Endothelial cell of umbilical vein (primary cell): ENCODE measurements at regions not wholly inside any gene's neighbourhood (a gene's known extent, or its start where the extent isn't known, plus 50 kb on each side); places are given as distances from the start of the nearest gene placed in this dataset.

ENCODE experiments used
- BruUV-seq: library from RNA; stranded (reverse); fragments of 400-500 nt; replicated peaks from 2 replicates; lab custom pipeline; 2021; lab: Mats Ljungman, UMichigan
- CTCF ChIA-PET: fragments of 300-600, 350-600 bp; sonication (Branson Sonifier 250); formaldehyde crosslinking; loops from one replicate; lab custom pipeline; 2021; ENCODE audit warnings: antibody characterized with exemption, inconsistent platforms; lab: Charles Lee
- POLR2A ChIA-PET: fragments of 300-600, 350-600 bp; sonication (Branson Sonifier 250); formaldehyde crosslinking; loops from one replicate; lab custom pipeline; 2021; ENCODE audit warnings: antibody characterized with exemption, inconsistent platforms; lab: Charles Lee
- DNase-seq: peaks from one replicate; pipeline ENCODE4 v3.0.0-alpha.2; 2011; ENCODE audit warnings: low read depth, low spot score
- FAIRE-seq: peaks from 2 replicates; lab custom pipeline; 2011; peaks lifted over from hg19 to GRCh38; lab: Jason Lieb, UNC
- H2AFZ ChIP-seq: 2 replicates; pipeline ENCODE4 v1.6.0; 2012; ENCODE audit warnings: low read depth, low read length, control low read depth, inconsistent platforms
- H3K27ac ChIP-seq: 2 replicates; pipeline ENCODE4 v1.5.1; 2011; ENCODE audit warnings: low read depth, mild to moderate bottlenecking, control low read depth, low read length, moderate library complexity; ENCODE audit not compliant: insufficient read depth
- H3K27me3 ChIP-seq, 2 experiments: 2 replicates each; pipeline versions ENCODE4 v1.6.0 to v1.6.1; 2011; ENCODE audit warnings: low read length in 2 of 2, mixed read lengths in 1 of 2; ENCODE audit not compliant: control insufficient read depth in 2 of 2, insufficient read depth in 2 of 2
- H3K36me3 ChIP-seq, 2 experiments: 2 replicates in 1 of 2; 3 replicates in 1 of 2; pipeline ENCODE4 v1.5.1; 2011; ENCODE audit warnings: low read length in 2 of 2, mild to moderate bottlenecking in 1 of 2, moderate library complexity in 1 of 2; ENCODE audit not compliant: control insufficient read depth in 2 of 2, insufficient read depth in 2 of 2; ENCODE audit errors: extremely low read depth in 1 of 2
- H3K4me1 ChIP-seq: 3 replicates; pipeline ENCODE4 v1.5.1; 2011; ENCODE audit warnings: mild to moderate bottlenecking, low read length; ENCODE audit not compliant: control insufficient read depth, insufficient read depth; ENCODE audit errors: extremely low read depth
- H3K4me2 ChIP-seq: 2 replicates; pipeline ENCODE4 v1.6.1; 2011; ENCODE audit warnings: low read length, control low read depth, mixed read lengths; ENCODE audit not compliant: insufficient read depth
- H3K4me3 ChIP-seq, 3 experiments: fragments of 200-600 bp in 1 of 3; sonication (generic), shearing (Covaris generic) in 1 of 3; replicated peaks in 1 of 3; 2 replicates each; pipeline ENCODE4 v1.5.1; 2011 to 2016; ENCODE audit warnings: control low read depth in 3 of 3, low read length in 3 of 3, mild to moderate bottlenecking in 2 of 3, inconsistent platforms in 1 of 3, low read depth in 1 of 3, moderate library complexity in 1 of 3; ENCODE audit not compliant: insufficient read depth in 1 of 3
- H3K79me2 ChIP-seq: 2 replicates; pipeline ENCODE4 v1.6.0; 2012; ENCODE audit warnings: low read length, inconsistent platforms; ENCODE audit not compliant: control insufficient read depth, insufficient read depth
- H3K9ac ChIP-seq: replicated peaks from 2 replicates; pipeline ENCODE3; 2011; ENCODE audit warnings: low read length, control low read depth; ENCODE audit not compliant: insufficient read depth; ENCODE audit errors: extremely low read depth
- H3K9me1 ChIP-seq: replicated peaks from 3 replicates; pipeline ENCODE4 v1.6.0; 2011; ENCODE audit warnings: mild to moderate bottlenecking, low read length; ENCODE audit not compliant: control insufficient read depth, insufficient read depth; ENCODE audit errors: extremely low read depth
- H3K9me3 ChIP-seq: replicated peaks from 2 replicates; pipeline ENCODE4 v1.5.1; 2012; ENCODE audit warnings: low read length, inconsistent platforms; ENCODE audit not compliant: control insufficient read depth, insufficient read depth
- H4K20me1 ChIP-seq: replicated peaks from 2 replicates; pipeline ENCODE3; 2011; ENCODE audit warnings: mild to moderate bottlenecking, low read length; ENCODE audit not compliant: control insufficient read depth, insufficient read depth; ENCODE audit errors: extremely low read depth
- CTCF ChIP-seq, 2 donors: IDR thresholded peaks; 1 replicate in 1 of 2; 2 replicates in 1 of 2; pipeline ENCODE4 v1.5.1; 2011; ENCODE audit warnings: low read length in 2 of 2, mild to moderate bottlenecking in 2 of 2, moderate library complexity in 2 of 2, control low read depth in 1 of 2, inconsistent platforms in 1 of 2, low read depth in 1 of 2; ENCODE audit not compliant: insufficient read depth in 1 of 2; ENCODE audit errors: extremely low read depth in 1 of 2
- EZH2 ChIP-seq: IDR thresholded peaks from 2 replicates; pipeline ENCODE4 v1.6.1; 2012; ENCODE audit warnings: borderline replicate concordance, low read depth, mild to moderate bottlenecking, moderate library complexity, low read length, inconsistent platforms; ENCODE audit not compliant: severe bottlenecking
- FOS ChIP-seq: IDR thresholded peaks from 2 replicates; pipeline ENCODE4 v1.6.1; 2011; ENCODE audit warnings: mild to moderate bottlenecking, low read length, moderate library complexity, borderline replicate concordance; ENCODE audit not compliant: insufficient read depth
- GATA2 ChIP-seq: IDR thresholded peaks from 2 replicates; pipeline ENCODE4 v1.7.0; 2011; ENCODE audit warnings: low read depth, mild to moderate bottlenecking, moderate library complexity, mixed read lengths, low read length; ENCODE audit not compliant: insufficient read length, insufficient read depth
- JUN ChIP-seq: IDR thresholded peaks from 2 replicates; pipeline ENCODE4 v1.6.1; 2011; ENCODE audit warnings: borderline replicate concordance, low read depth; ENCODE audit not compliant: insufficient read length, insufficient read depth
- MAX ChIP-seq: IDR thresholded peaks from 2 replicates; pipeline ENCODE4 v1.6.1; 2011; ENCODE audit not compliant: insufficient read depth, insufficient read length
- MYC ChIP-seq: IDR thresholded peaks from one replicate; pipeline ENCODE4 v1.6.1; 2011; ENCODE audit warnings: mild to moderate bottlenecking, low read depth, low read length
- POLR2A ChIP-seq: IDR thresholded peaks from 2 replicates; pipeline ENCODE4 v1.6.1; 2012; ENCODE audit warnings: low read depth, mild to moderate bottlenecking, control low read depth, low read length
- POLR2AphosphoS5 ChIP-seq: IDR thresholded peaks from 2 replicates; pipeline ENCODE4 v1.6.1; 2012; ENCODE audit warnings: low read depth, mild to moderate bottlenecking, control low read depth, low read length, moderate library complexity; ENCODE audit not compliant: insufficient read depth
- dilution Hi-C: fragments of 300-500 bp; cut with MboI; formaldehyde crosslinking; loops from one replicate; pipeline ENCODE4 v1.15.0; 2019; ENCODE audit warnings: low sequenced_read_pairs; ENCODE audit not compliant: extremely low pct_ligation_motif_present
- intact Hi-C: fragments of 100-400 bp; cut with micrococcal nuclease; formaldehyde crosslinking; loops from one replicate; pipeline ENCODE4 v1.10.0; 2022

- no TSS peak for BruUV-seq
- Histone ChIP-seq H4K20me1 (no peaks in the 10 kb centered on the region), H3K27me3 (no peaks in the 10 kb centered on the region), H3K9ac (no peak overlapping the region), H3K4me2 (no peak overlapping the region), H3K36me3 (no peaks in the 10 kb centered on the region), H3K9me1 (no peaks in the 10 kb centered on the region), H3K27ac (no peak overlapping the region), H3K4me3 (no peak overlapping the region), H3K4me1 (no peaks in the 10 kb centered on the region), H2AFZ (no peak overlapping the region), H3K79me2 (no peaks in the 10 kb centered on the region), H3K9me3 (peaks cover 6% of the 10 kb centered on the region)
- dilution Hi-C loops (no loop called here), intact Hi-C loops (no loop called here)
- no peak for DNase-seq
- FAIRE-seq = no peak
- TF ChIP-seq JUN (no peak), MAX (no peak), MYC (no peak), GATA2 (no peak), POLR2AphosphoS5 (no peak), EZH2 (no peak), CTCF (IDR thresholded peaks at IDR 0.05; ENCODE audit: extremely low read depth in 1 of 2, insufficient read depth in 1 of 2, low read depth in 1 of 2, low read length in 2 of 2) (no peak), POLR2A (no peak), FOS (no peak)
- POLR2A ChIA-PET = no interaction called here
- CTCF ChIA-PET = no interaction called here
These were observed 653.3 kb upstream of the PFKP start for GRCh38 chr10:2414039-2414438.
